ENCODE measurements at regions not wholly inside any gene's neighbourhood (a gene's known extent, or its start where the extent isn't known, plus 50 kb on each side); places are given as distances from the start of the nearest gene placed in this dataset.
A peak's percentile ranks its signal among the peaks of the same experiment; 100 is the strongest.
"Not testable (repeated sequence)": the region's sequence is repeated elsewhere in the genome, so short reads cannot be mapped to it uniquely, and the experiment has no call there.

DNA sequence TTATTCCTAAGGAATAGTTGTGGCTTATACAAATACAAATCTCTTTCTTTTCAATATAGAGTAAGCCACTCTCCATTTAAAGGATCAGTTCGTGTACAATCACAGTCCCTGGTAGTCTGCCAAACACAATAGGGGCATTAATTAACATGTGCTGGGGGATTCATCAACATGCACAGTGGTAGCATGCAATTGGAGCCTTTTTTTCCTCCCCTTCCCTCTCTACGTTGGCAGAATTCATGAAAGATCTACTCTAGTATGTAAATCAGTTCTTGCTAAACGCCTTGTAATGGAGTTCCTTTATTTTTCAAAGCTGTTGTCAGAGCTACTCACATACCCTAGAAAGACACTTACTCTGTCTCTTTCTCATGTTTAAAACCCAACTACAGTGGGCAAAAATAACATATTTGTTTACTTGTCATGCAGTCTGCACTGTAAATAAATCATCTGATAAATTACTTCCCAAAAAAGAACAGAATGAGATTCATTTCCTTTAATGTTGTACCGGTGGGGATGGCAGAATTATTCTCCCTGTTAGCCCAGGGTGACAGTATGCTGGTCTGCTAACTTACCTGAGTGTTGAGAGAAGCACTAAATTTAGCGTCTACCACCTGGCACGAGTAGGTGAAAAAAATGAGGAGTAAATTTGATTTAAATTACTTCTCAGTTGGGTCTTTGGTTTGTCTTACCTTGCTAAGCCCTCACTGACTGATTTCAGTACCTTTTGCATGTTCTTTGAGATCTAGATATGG lies 341.5 kb upstream of the CCNH start:
- no peak for DNase-seq (ENCODE audit: low read depth in 2 of 2)

DNA sequence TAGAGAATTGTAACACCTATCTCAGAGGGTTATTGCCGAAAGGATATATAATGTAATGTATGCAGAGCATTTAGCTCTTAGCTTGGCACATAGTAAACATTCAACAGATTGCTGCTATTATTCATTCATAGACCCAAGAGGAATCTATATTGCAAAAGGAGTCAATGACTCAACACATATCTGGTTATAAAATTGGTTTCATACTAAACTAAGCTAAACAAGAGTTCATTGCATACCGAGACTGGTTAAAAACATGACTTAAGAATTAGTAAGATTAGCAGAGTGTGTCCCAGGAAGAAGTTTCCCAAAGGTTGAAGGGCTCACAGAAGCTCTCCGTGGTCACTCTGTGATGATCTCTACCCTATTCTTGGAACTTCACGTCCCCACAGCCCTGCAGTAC lies 339.6 kb upstream of the CCNH start:
- DNase-seq (ENCODE audit: low read depth in 2 of 2) = peak; percentile 1 to 4

DNA sequence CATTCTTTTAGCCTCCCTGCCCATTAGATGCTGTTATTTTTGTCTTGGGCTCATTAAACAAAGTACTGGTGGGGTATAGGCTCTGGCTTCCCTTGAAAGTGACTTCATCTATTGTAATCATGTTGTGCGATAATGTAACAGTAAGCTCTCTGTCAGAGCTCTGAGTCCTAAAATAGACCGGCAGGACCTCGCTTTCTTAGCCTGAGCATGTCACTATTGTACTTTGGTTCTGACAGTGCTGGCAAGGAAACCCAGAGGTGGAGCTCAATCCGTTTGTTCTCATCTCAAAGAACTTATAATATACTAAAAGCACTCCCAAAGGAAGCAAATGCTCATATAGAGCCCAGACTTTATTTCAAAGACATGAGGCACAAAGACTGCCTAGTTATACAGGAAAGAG lies 339.1 kb upstream of the CCNH start:
- DNase-seq (ENCODE audit: low read depth in 2 of 2) = no peak

DNA sequence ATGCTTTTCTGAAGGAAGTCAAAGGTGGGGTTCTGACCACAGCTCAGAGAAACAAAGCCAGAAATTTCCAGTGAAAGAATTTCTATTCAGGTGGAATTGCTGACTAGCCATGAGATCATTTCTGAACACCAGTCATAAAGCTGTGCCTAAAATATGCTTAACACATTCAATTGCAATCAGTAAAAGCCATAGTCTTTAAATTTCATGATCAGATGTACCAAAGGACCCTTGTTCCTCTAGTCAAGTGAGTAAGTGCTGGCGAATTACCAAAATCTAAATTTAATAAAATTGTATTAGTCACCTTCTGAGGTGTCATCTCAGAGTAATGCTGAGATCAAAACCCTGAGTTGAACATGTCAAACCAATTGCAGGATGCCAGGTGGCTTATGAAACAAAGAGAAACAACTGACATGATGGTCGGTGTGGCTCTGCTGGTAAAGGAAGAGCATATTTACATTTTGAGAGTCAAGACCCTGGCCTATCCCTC lies 334.2 kb upstream of the CCNH start:
- DNase-seq (ENCODE audit: low read depth in 2 of 2) = no peak

DNA sequence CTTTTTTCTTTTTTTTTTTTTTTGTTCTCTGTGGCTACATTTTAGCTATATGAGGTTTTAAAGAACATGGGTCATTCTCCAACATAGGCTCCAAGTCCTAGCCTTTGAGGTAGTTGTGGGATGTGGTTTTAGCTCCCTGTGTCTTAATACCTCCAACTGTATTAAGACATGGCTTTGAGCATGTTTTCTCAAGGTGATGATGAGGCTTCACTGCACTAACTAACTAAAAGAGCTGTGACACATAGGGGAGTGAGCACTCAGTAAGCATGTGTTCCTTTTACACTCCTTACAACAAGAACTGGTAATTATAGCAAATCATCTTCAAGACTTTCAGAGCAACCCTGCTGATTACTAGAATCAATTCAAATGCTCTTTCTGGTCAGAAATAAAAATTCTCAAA lies 333.6 kb upstream of the CCNH start:
- DNase-seq (ENCODE audit: low read depth in 2 of 2) = no peak

DNA sequence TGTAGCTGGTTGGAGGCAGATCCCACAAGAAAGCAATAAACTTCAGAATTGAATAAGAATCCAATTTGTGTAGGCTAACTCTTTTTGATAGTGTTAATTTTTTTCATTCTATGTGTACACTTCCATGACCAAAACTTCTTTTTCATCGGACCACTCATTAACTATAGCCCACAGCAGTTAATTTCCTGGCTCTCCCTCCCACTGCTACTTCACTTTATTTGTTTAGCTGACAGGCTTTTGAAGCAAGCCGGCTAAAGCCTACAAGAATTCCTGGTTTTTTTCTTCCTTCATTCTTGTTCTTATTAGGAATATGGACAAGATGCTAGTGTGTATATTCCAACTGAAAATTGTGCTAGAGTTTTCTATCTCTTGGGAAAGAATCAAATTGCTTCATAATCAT lies 329.2 kb upstream of the CCNH start:
- DNase-seq (ENCODE audit: low read depth in 2 of 2) = no peak

DNA sequence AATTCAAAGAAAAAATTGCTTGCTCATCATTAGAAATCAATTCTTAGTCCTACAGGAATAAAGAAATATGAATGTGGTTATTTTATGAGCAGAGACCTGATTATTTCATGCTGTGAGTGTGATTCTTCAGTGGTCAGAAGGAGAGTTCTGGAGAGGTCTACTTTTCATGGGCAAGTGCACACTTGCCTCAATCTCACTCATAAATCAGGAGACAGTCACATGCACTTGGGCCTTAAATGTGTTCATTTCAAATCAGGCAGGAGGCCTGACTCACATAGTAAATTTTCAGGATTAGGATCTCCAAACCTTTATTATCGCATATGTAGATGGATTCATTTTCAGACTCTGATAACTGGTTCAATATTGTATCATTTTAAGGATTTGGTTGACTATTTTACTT lies 323.2 kb upstream of the CCNH start:
- DNase-seq (ENCODE audit: low read depth in 2 of 2) = no peak

DNA sequence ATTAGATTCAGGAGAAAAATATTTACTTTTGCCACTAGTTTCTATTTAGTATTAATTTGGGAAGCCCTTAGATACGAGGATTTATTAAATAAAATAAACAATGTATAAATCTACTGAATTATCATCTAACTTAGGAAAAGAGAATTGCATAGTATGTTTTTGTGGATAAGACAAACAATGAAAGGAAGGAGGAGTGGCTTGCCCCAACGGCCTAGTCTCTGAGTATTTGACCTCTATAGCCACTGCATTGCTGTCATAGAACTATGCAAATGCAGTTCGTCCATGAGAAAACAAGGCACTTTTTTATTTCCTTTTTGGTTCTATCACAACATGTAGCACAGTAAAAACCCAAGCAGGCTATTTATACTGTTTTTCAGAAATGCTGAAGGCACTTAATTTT lies 321.2 kb upstream of the CCNH start:
- DNase-seq (ENCODE audit: low read depth in 2 of 2) = no peak

DNA sequence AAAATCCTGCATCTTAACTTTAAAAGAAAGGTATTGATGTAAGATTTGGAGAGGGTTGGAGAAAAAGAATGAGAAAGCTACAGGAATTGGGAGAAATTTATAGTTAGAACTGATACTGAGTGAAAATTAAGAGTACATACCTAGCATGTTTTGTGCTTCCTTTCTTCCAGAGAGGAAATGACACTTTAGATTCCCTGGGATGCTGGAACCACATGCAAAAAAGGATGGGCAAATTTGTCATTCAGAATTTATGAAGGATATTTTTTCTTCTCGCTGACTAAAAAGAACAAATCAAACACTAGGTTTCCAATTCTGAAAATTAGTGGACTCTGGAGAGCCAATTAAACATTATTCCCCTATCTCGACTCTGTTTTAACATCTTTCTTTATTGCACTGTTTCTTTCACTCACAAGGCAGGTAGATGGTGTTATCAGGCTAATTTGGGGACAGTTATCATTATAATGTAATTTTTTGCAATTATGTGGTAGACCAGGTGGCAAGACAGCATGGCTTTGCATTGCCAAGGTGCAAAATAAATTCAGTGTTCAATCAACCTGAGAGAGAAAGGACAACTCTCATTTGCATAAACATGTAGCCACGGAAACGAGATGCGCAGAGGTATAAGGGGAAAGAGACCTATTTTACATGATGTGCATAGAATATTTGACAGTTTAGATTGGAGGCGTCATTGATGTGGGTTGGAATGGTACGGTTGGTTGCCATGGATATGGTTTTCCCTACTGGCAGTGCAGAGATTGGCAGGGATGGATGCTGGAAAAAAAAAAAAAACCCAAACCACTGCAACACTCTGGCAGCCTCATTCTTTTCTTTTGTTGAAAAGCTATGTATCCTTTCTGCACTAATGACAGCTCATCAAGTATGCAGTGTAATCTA lies 320.4 kb upstream of the CCNH start:
- DNase-seq (ENCODE audit: low read depth in 2 of 2) = no peak

DNA sequence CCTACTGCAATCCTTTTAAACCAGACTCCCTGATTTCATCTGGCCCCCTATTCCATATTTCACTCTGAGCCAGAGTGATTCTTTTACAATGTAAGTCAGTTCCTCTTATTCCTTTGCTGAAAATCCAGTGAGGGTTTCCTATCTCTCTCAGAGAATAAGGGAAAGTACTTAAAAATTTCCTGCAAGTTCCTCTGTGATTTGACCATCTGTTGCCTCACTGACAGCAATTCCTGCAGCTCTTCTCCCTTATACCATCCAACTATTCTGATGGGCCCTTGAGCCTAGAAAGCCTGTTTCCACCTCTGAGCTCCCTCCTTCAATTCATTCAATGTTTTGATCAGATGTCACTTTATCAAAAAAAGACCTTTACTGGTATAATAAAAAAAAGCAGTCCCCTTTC lies 317.1 kb upstream of the CCNH start:
- no peak for DNase-seq (ENCODE audit: low read depth in 2 of 2)

DNA sequence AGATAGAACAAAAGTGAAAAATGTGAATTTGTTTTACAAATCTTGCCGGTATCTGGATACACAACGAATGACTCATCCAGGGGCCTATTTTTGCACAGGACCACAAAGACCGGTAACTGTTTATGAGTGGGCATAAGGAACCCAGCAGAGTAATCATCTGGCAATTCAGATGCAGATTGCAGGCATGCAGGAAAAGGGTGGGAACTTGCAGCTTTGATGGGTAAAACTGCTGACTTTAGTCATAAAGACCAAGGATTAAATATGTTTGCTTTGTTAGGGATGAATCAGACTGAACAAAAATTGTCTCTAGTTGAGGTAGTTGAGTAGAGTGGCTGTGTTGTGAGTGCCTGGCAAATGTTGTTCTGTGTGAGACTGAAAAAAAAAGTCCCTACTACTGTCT lies 309.6 kb upstream of the CCNH start:
- no peak for DNase-seq (ENCODE audit: low read depth in 2 of 2)

DNA sequence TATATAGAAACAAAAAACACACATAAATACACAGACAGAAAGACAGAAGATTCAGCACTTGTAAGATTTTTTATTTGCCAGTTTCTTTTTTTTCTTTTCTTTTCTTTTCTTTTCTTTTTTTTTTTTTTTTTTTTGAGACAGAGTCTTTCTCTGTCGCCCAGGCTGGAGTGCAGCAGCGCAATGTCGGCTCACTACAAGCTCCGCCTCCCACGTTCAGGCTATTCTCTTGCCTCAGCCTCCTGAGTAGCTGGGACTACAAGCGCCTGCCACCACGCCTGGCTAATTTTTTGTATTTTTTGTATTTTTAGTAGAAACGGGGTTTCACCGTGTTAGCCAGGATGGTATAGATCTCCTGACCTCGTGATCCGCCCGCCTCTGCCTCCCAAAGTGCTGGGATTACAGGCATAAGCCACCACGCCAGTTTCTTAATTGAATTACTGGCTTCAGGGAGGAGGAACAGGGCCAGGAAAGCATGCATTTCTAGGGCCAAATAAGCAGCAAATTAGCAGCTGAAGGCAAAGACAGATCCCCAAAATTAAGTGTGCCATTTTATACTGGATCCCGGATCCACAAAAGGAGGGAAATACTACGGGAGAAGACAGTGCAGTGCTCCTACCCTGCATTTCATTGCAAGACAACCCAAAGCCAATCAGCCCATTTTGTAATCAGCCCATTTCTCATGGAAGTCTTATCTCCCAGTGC lies 305.6 kb upstream of the CCNH start:
- not testable (repeated sequence) for DNase-seq (ENCODE audit: low read depth in 2 of 2)

DNA sequence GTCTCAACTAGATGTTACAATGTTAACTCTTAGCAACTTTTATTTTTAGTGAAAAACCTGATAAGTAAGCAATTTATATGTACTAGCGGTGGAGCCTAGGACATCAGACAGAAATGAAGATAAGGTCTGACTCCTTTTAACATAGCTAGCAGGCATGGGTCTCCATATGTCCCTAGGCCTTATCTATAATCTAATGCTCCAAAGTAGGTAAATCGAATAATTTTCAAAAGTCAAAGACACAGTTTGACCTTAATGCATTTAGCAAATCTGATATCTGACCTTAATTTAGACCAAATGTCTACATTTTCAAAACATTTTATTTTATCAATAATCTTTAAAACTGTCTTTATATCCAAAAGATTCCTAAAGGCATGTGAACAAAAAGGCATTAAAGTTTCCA lies 305.0 kb upstream of the CCNH start:
- DNase-seq (ENCODE audit: low read depth in 2 of 2) = no peak

DNA sequence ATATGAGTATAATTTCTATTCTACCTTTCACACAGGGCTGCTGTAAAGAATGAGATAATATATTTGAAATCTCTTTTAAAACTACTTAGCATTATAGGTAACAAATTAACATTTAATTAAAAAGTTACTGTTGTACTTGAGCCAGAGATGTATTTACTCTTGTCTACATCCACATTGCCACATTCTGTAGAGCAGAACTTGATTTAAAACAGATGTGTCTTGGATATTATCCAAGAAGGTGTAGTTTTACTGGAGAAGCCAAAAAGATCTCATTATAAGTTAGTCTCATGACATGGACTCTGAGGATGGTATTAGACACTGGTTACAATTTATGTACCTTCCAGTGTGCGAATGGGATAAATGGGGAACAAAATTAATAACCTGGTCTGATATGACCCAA lies 293.1 kb upstream of the CCNH start:
- DNase-seq (ENCODE audit: low read depth in 2 of 2) = no peak

DNA sequence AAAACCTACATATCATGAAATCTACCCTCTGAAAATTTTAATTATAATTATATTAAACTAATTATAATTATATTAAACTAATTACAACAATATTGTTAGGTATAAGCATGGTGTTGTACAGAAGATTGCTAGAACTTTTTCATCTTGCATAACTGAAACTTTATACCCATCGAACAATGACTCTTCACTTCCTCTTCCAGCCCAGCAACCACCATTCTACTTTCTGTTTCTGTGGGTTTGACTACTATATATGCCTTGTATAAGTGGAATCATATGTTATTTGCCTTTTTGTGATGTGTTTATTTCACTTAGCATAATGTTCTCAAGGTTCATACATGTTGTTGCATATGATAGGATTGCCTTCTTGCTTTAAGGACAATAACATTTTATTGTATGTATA lies 274.2 kb upstream of the CCNH start:
- no peak for DNase-seq (ENCODE audit: low read depth in 2 of 2)

DNA sequence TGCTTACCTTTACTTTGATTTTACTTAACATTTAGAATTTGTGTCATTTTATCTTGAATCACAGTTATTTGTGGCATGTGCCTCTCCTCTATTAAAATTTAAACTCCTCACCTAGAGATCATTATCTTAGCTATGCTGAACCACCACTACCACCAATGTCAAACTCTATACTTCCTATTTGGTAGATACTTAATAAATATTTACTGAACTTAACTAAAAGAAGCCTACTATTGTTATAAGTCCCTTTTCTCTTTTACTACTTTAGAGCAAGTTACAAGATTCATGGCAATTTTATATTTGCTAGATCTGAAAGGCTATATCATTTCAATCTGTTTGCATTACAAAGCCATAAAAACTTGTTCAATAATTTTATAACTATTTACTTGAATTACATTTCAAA lies 273.3 kb upstream of the CCNH start:
- DNase-seq (ENCODE audit: low read depth in 2 of 2) = no peak

DNA sequence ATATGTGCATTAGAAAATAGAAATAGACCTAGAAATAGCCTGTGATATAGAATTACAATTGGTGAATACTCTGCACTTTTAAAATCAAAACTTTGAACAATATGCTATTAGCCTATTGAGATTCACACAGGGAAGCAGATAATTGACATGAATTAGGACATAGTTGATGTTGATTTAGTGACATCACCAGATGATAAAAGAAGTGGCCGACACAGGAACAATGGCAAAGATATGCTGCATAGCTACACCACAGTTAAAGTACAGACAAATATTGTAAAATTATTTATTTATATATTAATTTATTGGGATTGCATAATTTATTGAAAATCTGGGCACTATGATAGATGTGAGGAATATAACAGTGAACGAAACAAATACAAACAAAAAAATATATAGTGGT lies 261.5 kb upstream of the CCNH start:
- DNase-seq (ENCODE audit: low read depth in 2 of 2) = no peak

DNA sequence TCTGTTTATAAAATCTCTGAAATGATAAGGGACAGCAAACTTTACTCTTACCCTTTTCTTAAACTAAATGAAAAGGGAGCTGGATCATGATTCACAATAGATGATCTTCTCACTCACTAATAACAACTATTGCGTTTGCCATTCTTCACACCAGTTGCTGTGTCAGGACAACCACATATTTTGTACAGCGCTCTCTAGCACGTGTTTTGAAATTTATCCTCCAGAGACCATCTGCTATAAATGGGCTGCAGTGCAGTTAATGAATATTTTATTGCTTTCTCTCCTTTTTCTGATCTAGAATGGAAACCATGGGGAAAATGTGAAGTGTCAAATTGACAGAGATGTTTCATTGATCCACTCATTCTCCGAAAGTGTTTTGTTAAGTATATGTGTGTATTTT lies 258.4 kb upstream of the CCNH start:
- no peak for DNase-seq (ENCODE audit: low read depth in 2 of 2)

DNA sequence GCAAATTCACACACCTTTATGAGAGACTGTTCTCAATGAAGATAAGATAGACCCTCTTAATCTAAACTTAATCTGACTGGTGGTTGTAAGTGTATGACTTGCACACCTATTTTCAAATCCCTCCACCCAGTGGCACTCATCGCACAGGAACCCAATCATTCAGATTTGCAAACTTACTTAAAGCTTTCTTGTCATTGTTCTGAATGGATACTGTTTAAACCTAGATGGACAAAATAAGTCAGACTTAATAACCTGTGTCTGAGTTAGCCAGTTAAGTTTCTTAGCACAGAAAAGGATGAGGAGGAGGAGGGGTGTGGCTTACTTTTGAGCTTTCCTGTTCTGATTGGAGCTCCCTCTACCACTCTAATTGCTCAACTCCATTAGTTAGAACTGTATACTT lies 252.4 kb upstream of the CCNH start:
- DNase-seq (ENCODE audit: low read depth in 2 of 2) = no peak

DNA sequence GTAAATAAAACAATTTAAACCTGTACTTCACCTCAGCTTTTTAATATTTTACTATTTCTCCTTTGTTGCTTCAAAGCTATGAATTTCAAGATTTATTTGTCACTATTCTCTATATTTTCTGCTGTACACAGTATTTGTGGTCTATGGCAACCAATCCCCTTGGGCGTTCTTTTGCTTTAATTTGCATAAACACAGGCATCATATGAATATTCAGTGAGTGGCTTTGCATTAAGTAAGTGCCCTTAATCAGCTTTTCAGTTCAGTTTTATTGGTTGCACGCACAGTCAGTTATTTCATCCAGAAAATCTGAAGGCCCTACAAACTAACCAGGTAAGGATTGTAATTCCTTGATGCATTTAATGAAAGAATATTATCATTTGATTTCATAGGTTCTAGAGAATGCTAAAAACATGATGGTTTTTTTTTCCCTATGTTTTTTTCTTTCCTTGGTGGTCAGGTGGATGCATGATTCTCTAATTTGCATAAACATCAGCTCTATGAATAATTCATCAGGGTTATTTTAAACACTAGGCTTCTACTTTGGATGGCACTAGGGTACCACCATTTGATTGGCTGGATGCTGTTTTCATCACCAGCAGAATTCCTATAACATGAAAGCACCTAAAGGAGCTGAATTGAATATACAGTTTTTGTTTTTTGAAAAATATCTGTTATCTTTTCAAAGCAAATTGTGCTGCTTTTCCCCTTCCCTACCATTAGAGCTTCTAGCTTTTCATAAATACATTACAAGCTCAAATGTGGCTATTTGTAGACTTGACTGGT lies 249.2 kb upstream of the CCNH start:
- DNase-seq (ENCODE audit: low read depth in 2 of 2) = no peak

DNA sequence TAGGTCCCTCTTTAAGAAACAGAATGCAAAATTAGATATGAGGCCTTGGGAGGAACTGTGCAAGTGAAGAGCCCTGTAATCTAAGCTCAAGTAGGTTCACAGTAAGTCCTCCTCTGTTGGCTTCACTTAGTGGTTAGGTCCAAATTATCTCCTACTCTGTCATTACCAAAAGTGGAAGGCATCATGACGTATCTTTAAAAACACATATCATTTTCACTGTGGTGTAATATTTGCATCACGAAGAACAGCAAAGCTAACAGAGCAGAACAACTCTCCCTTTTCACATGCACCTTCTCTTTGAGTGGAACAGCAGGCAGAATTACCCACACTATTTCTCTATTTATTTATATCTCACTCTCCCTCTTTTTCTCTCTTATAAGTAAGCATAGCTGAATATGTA lies 240.5 kb upstream of the CCNH start:
- no peak for DNase-seq (ENCODE audit: low read depth in 2 of 2)

DNA sequence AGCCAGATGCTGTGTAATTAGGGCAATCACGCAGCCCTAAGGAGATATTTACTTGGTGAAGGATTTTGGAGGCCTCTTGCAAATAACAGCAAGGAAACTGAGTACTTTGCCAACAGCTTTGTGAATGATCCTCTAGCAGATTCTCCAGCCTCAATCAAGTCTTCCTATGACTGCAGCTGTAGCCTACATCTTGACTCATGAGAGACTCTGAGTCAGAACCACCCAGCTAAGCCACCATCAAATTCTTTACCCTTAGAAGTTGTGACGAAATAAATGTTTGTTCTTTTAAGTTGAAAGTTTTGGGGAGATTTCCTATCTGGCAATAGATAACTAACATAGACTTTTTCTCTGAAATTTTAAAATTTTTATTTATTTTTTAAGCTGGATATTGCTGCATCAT lies 237.6 kb upstream of the CCNH start:
- DNase-seq (ENCODE audit: low read depth in 2 of 2) = no peak

Measured in fibroblast of skin of left quadriceps (primary cell).